ENCODE measurements at regions not wholly inside any gene's neighbourhood (a gene's known extent, or its start where the extent isn't known, plus 50 kb on each side); places are given as distances from the start of the nearest gene placed in this dataset.
"Not testable (repeated sequence)": the region's sequence is repeated elsewhere in the genome, so short reads cannot be mapped to it uniquely, and the experiment has no call there.

- DNase-seq (ENCODE audit: low spot score), result not testable (repeated sequence)
These were observed 1533.3 kb downstream of the RPIA start for GRCh38 chr2:90224767-90225166.

- DNase-seq (ENCODE audit: low spot score), result peak; percentile 43
These were observed 1535.1 kb downstream of the RPIA start for GRCh38 chr2:90226465-90227072.

- DNase-seq (ENCODE audit: low spot score), result not testable (repeated sequence)
These were observed 1539.7 kb downstream of the RPIA start for GRCh38 chr2:90231199-90231598.

- DNase-seq (ENCODE audit: low spot score), result not testable (repeated sequence)
These were observed 1544.0 kb downstream of the RPIA start for GRCh38 chr2:90235452-90235851.

GRCh38 chr2:90237923-90238361 lies 1546.5 kb downstream of the RPIA start:
- DNase-seq (ENCODE audit: low spot score), result peak; percentile 66

- DNase-seq (ENCODE audit: low spot score), result not testable (repeated sequence)
These were observed 1547.2 kb downstream of the RPIA start for GRCh38 chr2:90238505-90239230.

GRCh38 chr2:90239769-90240168 lies 1548.3 kb downstream of the RPIA start:
- not testable (repeated sequence) for DNase-seq (ENCODE audit: low spot score)

GRCh38 chr2:90244902-90245765 lies 1553.7 kb downstream of the RPIA start:
- DNase-seq (ENCODE audit: low spot score), result not testable (repeated sequence)

- DNase-seq (ENCODE audit: low spot score), result not testable (repeated sequence)
These were observed 1556.9 kb downstream of the RPIA start for GRCh38 chr2:90248400-90248799.

- DNase-seq (ENCODE audit: low spot score), result not testable (repeated sequence)
These were observed 1558.9 kb downstream of the RPIA start for GRCh38 chr2:90250350-90250749.

GRCh38 chr2:90251576-90251975 lies 1560.1 kb downstream of the RPIA start:
- not testable (repeated sequence) for DNase-seq (ENCODE audit: low spot score)

- DNase-seq (ENCODE audit: low spot score), result not testable (repeated sequence)
These were observed 1561.8 kb downstream of the RPIA start for GRCh38 chr2:90253306-90253705.

GRCh38 chr2:90266888-90267287 lies 1575.4 kb downstream of the RPIA start:
- not testable (repeated sequence) for DNase-seq (ENCODE audit: low spot score)

GRCh38 chr2:90287751-90288150 lies 1596.3 kb downstream of the RPIA start:
- DNase-seq (ENCODE audit: low spot score), result not testable (repeated sequence)

GRCh38 chr2:90288396-90288795 lies 1596.9 kb downstream of the RPIA start:
- DNase-seq (ENCODE audit: low spot score), result not testable (repeated sequence)

GRCh38 chr2:90289291-90289980 lies 1598.0 kb downstream of the RPIA start:
- not testable (repeated sequence) for DNase-seq (ENCODE audit: low spot score)

GRCh38 chr2:90290701-90291100 lies 1599.2 kb downstream of the RPIA start:
- not testable (repeated sequence) for DNase-seq (ENCODE audit: low spot score)

GRCh38 chr2:90291168-90291883 lies 1599.9 kb downstream of the RPIA start:
- DNase-seq (ENCODE audit: low spot score), result not testable (repeated sequence)

- not testable (repeated sequence) for DNase-seq (ENCODE audit: low spot score)
These were observed 1600.5 kb downstream of the RPIA start for GRCh38 chr2:90291934-90292333.

GRCh38 chr2:90292451-90292850 lies 1601.0 kb downstream of the RPIA start:
- DNase-seq (ENCODE audit: low spot score), result not testable (repeated sequence)

- not testable (repeated sequence) for DNase-seq (ENCODE audit: low spot score)
These were observed 1601.8 kb downstream of the RPIA start for GRCh38 chr2:90293224-90293623.

Measured in mucosa of gallbladder (tissue), 1 donor.